ENCODE measurements at regions not wholly inside any gene's neighbourhood (a gene's known extent, or its start where the extent isn't known, plus 50 kb on each side); places are given as distances from the start of the nearest gene placed in this dataset.

DNA sequence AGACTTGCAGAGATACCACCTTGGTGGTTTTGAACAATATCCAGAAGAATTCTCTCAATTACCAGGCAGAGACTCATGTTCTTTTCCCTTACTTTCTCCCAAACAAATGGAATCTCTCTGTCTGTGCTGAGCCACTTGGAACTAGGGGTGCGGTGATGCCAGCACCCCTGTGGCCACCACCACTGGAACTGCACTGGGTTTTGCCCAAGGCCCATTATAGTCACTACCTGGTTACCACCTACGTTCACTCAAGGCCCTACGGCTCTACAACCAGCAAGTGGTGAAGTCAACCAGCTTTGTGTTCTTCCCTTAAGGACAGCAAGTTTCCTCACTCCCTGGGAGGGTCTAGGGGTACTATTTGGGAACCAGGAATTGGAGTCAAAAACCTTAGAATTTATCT is 1183.7 kb downstream of the FSTL5 start:
- TF ChIP-seq EZH2 (IDR thresholded peaks at IDR 0.05), result no peak
- no peak for TF ChIP-seq POLR2AphosphoS5 (IDR thresholded peaks at IDR 0.05; ENCODE audit: borderline replicate concordance, low read depth, low read length)
- no peak for TF ChIP-seq FOXP2 (optimal IDR thresholded peaks at IDR 0.05; ENCODE audit: control extremely low read depth, extremely low read length, insufficient read depth)
